ENCODE measurements at regions not wholly inside any gene's neighbourhood (a gene's known extent, or its start where the extent isn't known, plus 50 kb on each side); places are given as distances from the start of the nearest gene placed in this dataset.
"Not testable (repeated sequence)": the region's sequence is repeated elsewhere in the genome, so short reads cannot be mapped to it uniquely, and the experiment has no call there.

- ATAC-seq (replicated peaks in 1 of 2) (no peak), DNase-seq (no peak)
- peaks cover 0 to 2% of the 10 kb centered on the region in 2 donors for H3K9me3 Mint-ChIP-seq
- no peak overlapping the region for H3K4me3 Mint-ChIP-seq
- H3K27ac Mint-ChIP-seq = no peak overlapping the region
- H3K27me3 Mint-ChIP-seq (ENCODE audit: low read depth) = no peaks in the 10 kb centered on the region
- no peaks in the 10 kb centered on the region for H3K4me1 Mint-ChIP-seq (ENCODE audit: low read depth)
- no peaks in the 10 kb centered on the region for H3K36me3 Mint-ChIP-seq (ENCODE audit: insufficient read depth in 2 of 2)
These were observed 148.0 kb downstream of the MANEA start for GRCh38 chr6:95725344-95725743.

DNA sequence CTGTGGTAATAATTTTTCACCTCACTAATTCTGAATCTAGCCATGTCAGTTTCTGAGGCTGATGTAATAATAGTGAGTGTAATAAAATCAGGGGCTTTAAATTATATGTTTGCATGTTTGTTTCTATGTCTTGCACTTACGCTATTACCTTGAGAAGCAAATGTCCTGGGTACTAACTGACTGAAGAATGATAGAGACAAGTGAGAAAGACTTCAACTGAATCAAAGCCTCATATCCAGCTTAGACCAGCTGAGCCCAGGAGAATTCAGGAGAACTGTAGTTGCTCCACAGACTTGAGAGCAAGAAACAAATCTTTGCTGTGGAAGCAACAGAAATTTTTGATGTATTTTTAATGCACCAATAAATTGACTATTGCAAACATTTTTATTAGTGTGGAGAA lies 162.8 kb downstream of the MANEA start:
- no peak for DNase-seq

GRCh38 chr6:95741045-95741444 lies 163.7 kb downstream of the MANEA start:
- no peaks in the 10 kb centered on the region for H3K36me3 Mint-ChIP-seq (ENCODE audit: insufficient read depth in 2 of 2)
- no peaks in the 10 kb centered on the region for H3K27me3 Mint-ChIP-seq (ENCODE audit: low read depth)
- no peak for DNase-seq
- H3K9me3 Mint-ChIP-seq = no peaks in the 10 kb centered on the region
- H3K27ac Mint-ChIP-seq = no peak overlapping the region
- ATAC-seq (replicated peaks in 1 of 2) = no peak
- no peaks in the 10 kb centered on the region for H3K4me1 Mint-ChIP-seq (ENCODE audit: low read depth)
- H3K4me3 Mint-ChIP-seq = no peak overlapping the region

More for the DNA sequence above, 162.8 kb downstream of the MANEA start:
- ATAC-seq (replicated peaks in 1 of 2) = no peak
- Mint-ChIP-seq H3K36me3 (ENCODE audit: insufficient read depth in 2 of 2) (no peaks in the 10 kb centered on the region), H3K9me3 (no peaks in the 10 kb centered on the region), H3K4me3 (no peak overlapping the region), H3K27ac (no peak overlapping the region), H3K4me1 (ENCODE audit: low read depth) (no peaks in the 10 kb centered on the region), H3K27me3 (ENCODE audit: low read depth) (no peaks in the 10 kb centered on the region)

- DNase-seq (no peak), ATAC-seq (replicated peaks in 1 of 2) (no peak)
- no peaks in the 10 kb centered on the region for H3K36me3 Mint-ChIP-seq (ENCODE audit: insufficient read depth in 2 of 2)
- H3K27ac Mint-ChIP-seq = no peak overlapping the region
- H3K9me3 Mint-ChIP-seq = no peaks in the 10 kb centered on the region
- no peaks in the 10 kb centered on the region for H3K27me3 Mint-ChIP-seq (ENCODE audit: low read depth)
- H3K4me3 Mint-ChIP-seq = no peak overlapping the region
- H3K4me1 Mint-ChIP-seq (ENCODE audit: low read depth) = no peaks in the 10 kb centered on the region
These were observed 165.5 kb downstream of the MANEA start for GRCh38 chr6:95742767-95743289.

GRCh38 chr6:95743591-95743990 lies 166.3 kb downstream of the MANEA start:
- Mint-ChIP-seq H3K4me1 (ENCODE audit: low read depth) (no peaks in the 10 kb centered on the region), H3K9me3 (no peaks in the 10 kb centered on the region), H3K27me3 (ENCODE audit: low read depth) (no peaks in the 10 kb centered on the region), H3K4me3 (no peak overlapping the region), H3K36me3 (ENCODE audit: insufficient read depth in 2 of 2) (no peaks in the 10 kb centered on the region), H3K27ac (no peak overlapping the region)
- no peak for ATAC-seq (replicated peaks in 1 of 2)
- no peak for DNase-seq

GRCh38 chr6:95758236-95759069 lies 181.1 kb downstream of the MANEA start:
- not testable (repeated sequence) for H3K36me3 Mint-ChIP-seq (ENCODE audit: insufficient read depth in 2 of 2); H3K4me1 Mint-ChIP-seq (ENCODE audit: low read depth)

GRCh38 chr6:95767897-95768463 lies 190.6 kb downstream of the MANEA start:
- Mint-ChIP-seq H3K27ac (no peak overlapping the region), H3K27me3 (ENCODE audit: low read depth) (no peaks in the 10 kb centered on the region), H3K4me3 (no peak overlapping the region), H3K36me3 (ENCODE audit: insufficient read depth in 2 of 2) (no peaks in the 10 kb centered on the region), H3K4me1 (ENCODE audit: low read depth) (no peaks in the 10 kb centered on the region), H3K9me3 (no peaks in the 10 kb centered on the region)
- no peak for ATAC-seq (replicated peaks in 1 of 2)
- DNase-seq = no peak

More at GRCh38 chr6:95758236-95759069, 181.1 kb downstream of the MANEA start:
- H3K4me3 Mint-ChIP-seq; DNase-seq; ATAC-seq (replicated peaks in 1 of 2); H3K27me3 Mint-ChIP-seq (ENCODE audit: low read depth); H3K9me3 Mint-ChIP-seq; H3K27ac Mint-ChIP-seq: not testable (repeated sequence)

DNA sequence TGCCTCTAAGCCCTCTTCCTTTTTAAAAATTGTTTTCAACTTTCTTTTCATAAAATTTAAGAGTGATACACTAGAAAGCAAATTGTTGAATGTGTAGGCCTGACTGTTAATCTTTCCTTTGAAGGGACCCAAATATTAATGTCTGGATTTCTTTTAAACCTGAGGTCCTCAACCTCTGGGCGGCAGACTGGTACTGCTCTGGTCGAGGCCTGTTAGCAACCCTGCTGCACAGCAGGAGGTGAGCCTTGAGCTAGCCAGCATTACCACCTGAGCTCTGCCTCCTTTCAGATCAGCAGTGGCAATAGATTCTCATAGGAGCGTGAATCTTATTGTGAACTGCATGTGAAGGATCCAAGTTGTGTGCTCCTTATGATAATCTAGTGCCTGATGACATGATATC lies 191.2 kb downstream of the MANEA start:
- no peak for DNase-seq
- no peaks in the 10 kb centered on the region for H3K27me3 Mint-ChIP-seq (ENCODE audit: low read depth)
- ATAC-seq (replicated peaks in 1 of 2) = no peak
- H3K4me3 Mint-ChIP-seq = no peak overlapping the region
- no peaks in the 10 kb centered on the region for H3K9me3 Mint-ChIP-seq
- no peaks in the 10 kb centered on the region for H3K36me3 Mint-ChIP-seq (ENCODE audit: insufficient read depth in 2 of 2)
- no peak overlapping the region for H3K27ac Mint-ChIP-seq
- no peaks in the 10 kb centered on the region for H3K4me1 Mint-ChIP-seq (ENCODE audit: low read depth)

GRCh38 chr6:95777338-95777737 lies 200.0 kb downstream of the MANEA start:
- no peaks in the 10 kb centered on the region for H3K4me1 Mint-ChIP-seq (ENCODE audit: low read depth)
- no peaks in the 10 kb centered on the region for H3K9me3 Mint-ChIP-seq
- DNase-seq (no peak), ATAC-seq (replicated peaks in 1 of 2) (no peak)
- H3K27me3 Mint-ChIP-seq (ENCODE audit: low read depth) = no peaks in the 10 kb centered on the region
- no peak overlapping the region for H3K27ac Mint-ChIP-seq
- H3K4me3 Mint-ChIP-seq = no peak overlapping the region
- H3K36me3 Mint-ChIP-seq (ENCODE audit: insufficient read depth in 2 of 2) = no peaks in the 10 kb centered on the region

- Mint-ChIP-seq H3K9me3 (no peaks in the 10 kb centered on the region), H3K4me3 (no peak overlapping the region), H3K27me3 (ENCODE audit: low read depth) (no peaks in the 10 kb centered on the region), H3K27ac (no peak overlapping the region), H3K4me1 (ENCODE audit: low read depth) (no peaks in the 10 kb centered on the region), H3K36me3 (ENCODE audit: insufficient read depth in 2 of 2) (no peaks in the 10 kb centered on the region)
- ATAC-seq (replicated peaks in 1 of 2) (no peak), DNase-seq (no peak)
These were observed 202.7 kb downstream of the MANEA start for GRCh38 chr6:95780037-95780436.

DNA sequence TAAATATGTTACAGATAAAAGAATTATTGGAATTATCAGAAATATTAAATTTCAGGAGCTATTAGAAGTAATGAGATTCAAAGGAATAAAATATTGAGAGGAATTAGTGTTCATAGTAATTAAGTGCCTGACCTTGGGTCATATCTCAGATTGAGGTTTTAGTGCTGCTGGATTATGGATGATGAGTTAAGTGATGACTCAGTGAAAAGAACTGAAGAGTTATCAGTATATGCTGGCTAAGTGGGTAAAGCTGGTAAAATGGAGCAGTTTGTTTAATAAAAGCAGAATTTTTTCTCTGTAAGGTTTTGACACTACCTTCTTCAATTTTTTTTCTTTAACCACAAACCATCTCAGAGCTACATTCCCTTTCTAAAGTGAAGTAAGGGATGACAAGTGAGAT lies 206.7 kb downstream of the MANEA start:
- Mint-ChIP-seq H3K36me3 (ENCODE audit: insufficient read depth in 2 of 2) (no peaks in the 10 kb centered on the region), H3K27me3 (ENCODE audit: low read depth) (no peaks in the 10 kb centered on the region), H3K9me3 (no peaks in the 10 kb centered on the region), H3K4me1 (ENCODE audit: low read depth) (no peaks in the 10 kb centered on the region), H3K4me3 (no peak overlapping the region), H3K27ac (no peak overlapping the region)
- no peak for DNase-seq
- no peak for ATAC-seq (replicated peaks in 1 of 2)

DNA sequence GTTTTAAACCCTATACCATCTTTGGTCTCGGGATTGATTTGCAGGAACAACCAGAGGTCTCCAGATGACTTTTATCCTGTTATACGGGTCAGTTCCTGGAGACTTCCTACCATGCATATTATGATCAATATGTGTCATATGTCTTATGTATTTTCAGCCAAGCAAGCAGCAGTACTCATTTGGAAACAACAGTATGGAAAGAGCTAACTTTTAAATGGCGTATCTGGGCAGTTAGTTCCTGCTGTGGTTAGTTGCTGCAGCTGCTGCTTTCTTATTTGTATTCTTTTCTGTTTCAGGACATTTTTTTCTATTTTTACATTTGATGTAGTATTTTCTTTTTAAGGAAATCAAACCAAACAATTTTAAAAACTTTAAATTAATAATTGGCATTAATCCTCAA lies 207.5 kb downstream of the MANEA start:
- no peaks in the 10 kb centered on the region for H3K27me3 Mint-ChIP-seq (ENCODE audit: low read depth)
- no peak overlapping the region for H3K27ac Mint-ChIP-seq
- no peaks in the 10 kb centered on the region for H3K9me3 Mint-ChIP-seq
- no peak for ATAC-seq (replicated peaks in 1 of 2)
- H3K4me1 Mint-ChIP-seq (ENCODE audit: low read depth) = no peaks in the 10 kb centered on the region
- no peak overlapping the region for H3K4me3 Mint-ChIP-seq
- H3K36me3 Mint-ChIP-seq (ENCODE audit: insufficient read depth in 2 of 2) = no peaks in the 10 kb centered on the region
- DNase-seq = no peak

GRCh38 chr6:95785785-95786184 lies 208.4 kb downstream of the MANEA start:
- Mint-ChIP-seq H3K4me1 (ENCODE audit: low read depth) (no peaks in the 10 kb centered on the region), H3K27me3 (ENCODE audit: low read depth) (no peaks in the 10 kb centered on the region), H3K27ac (no peak overlapping the region), H3K36me3 (ENCODE audit: insufficient read depth in 2 of 2) (no peaks in the 10 kb centered on the region), H3K4me3 (no peak overlapping the region), H3K9me3 (no peaks in the 10 kb centered on the region)
- ATAC-seq (replicated peaks in 1 of 2) (no peak), DNase-seq (no peak)

DNA sequence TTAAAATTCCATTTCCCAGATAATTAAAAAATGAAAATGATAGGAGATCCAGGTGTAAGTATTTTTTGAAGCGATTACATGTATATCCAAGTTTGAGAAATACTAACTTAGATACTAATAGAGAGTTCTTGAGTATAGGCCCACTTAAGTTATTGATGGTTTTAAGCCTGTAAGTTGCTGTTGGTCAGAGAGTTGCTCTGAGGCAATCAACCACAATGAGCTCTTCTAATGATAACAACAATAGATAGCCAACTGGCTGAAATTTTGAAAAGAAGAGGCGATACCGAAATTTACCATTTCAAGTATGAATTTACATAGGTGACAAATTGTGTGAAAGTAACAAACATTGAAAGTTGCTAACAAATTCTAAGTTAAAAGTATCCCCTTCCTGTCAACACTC lies 209.5 kb downstream of the MANEA start:
- Mint-ChIP-seq H3K4me1 (ENCODE audit: low read depth) (no peaks in the 10 kb centered on the region), H3K9me3 (no peaks in the 10 kb centered on the region)

More for the DNA sequence above, 209.5 kb downstream of the MANEA start:
- Mint-ChIP-seq H3K4me3 (no peak overlapping the region), H3K36me3 (ENCODE audit: insufficient read depth in 2 of 2) (no peaks in the 10 kb centered on the region), H3K27me3 (ENCODE audit: low read depth) (no peaks in the 10 kb centered on the region), H3K27ac (no peak overlapping the region)
- ATAC-seq (replicated peaks in 1 of 2) = no peak
- DNase-seq = no peak
